Brain microvascular endothelial cell (primary cell): ENCODE measurements at regions not wholly inside any gene's neighbourhood (a gene's known extent, or its start where the extent isn't known, plus 50 kb on each side); places are given as distances from the start of the nearest gene placed in this dataset.

Experiments
- DNase-seq: peaks from one replicate; pipeline ENCODE4 v3.0.0-alpha.2; 2020
- H3K27ac ChIP-seq: fragments of 250-450 bp; sonication (Bioruptor Pico); 2 replicates; pipeline ENCODE4 v1.5.1; 2020; ENCODE audit warnings: mild to moderate bottlenecking, moderate library complexity
- H3K27me3 ChIP-seq: fragments of 250-450 bp; sonication (Bioruptor Pico); replicated peaks from 2 replicates; pipeline ENCODE4 v1.5.1; 2020; ENCODE audit warnings: mild to moderate bottlenecking
- H3K36me3 ChIP-seq: fragments of 250-450 bp; sonication (Bioruptor Pico); replicated peaks from 2 replicates; pipeline ENCODE4 v1.5.1; 2020; ENCODE audit warnings: mild to moderate bottlenecking
- H3K4me3 ChIP-seq: 2 replicates; pipeline ENCODE4 v1.5.1; 2011; ENCODE audit warnings: low read depth, mild to moderate bottlenecking, control low read depth, low read length, moderate library complexity
- CTCF ChIP-seq: IDR thresholded peaks from 2 replicates; pipeline ENCODE4 v1.5.1; 2011; ENCODE audit warnings: low read depth, mild to moderate bottlenecking, moderate library complexity, low read length, control low read depth, inconsistent platforms; ENCODE audit errors: missing control alignments
- in situ Hi-C: cut with HindIII; loops from 2 replicates; pipeline ENCODE4 v1.10.0; 2017; ENCODE audit warnings: low sequenced_read_pairs, low pct_ligation_motif_present

- in situ Hi-C loops, result no loop called here
- H3K27me3 ChIP-seq, result no peaks in the 10 kb centered on the region
- no peak overlapping the region for H3K4me3 ChIP-seq
- no peaks in the 10 kb centered on the region for H3K36me3 ChIP-seq
- TF ChIP-seq CTCF, result no peak
- DNase-seq, result no peak
- H3K27ac ChIP-seq, result no peak overlapping the region
Observed at GRCh38 chr16:5321930-5322329, 224.3 kb upstream of the EEF2KMT start.

- in situ Hi-C loops, result no loop called here
- no peak for DNase-seq
- Histone ChIP-seq H3K4me3 (no peak overlapping the region), H3K27ac (no peak overlapping the region), H3K27me3 (no peaks in the 10 kb centered on the region), H3K36me3 (no peaks in the 10 kb centered on the region)
- no peak for TF ChIP-seq CTCF
Observed at GRCh38 chr16:5319799-5320198, 222.2 kb upstream of the EEF2KMT start.

- DNase-seq, result no peak
- H3K4me3 ChIP-seq, result no peak overlapping the region
- TF ChIP-seq CTCF, result no peak
- no peaks in the 10 kb centered on the region for H3K27me3 ChIP-seq
- H3K27ac ChIP-seq, result no peak overlapping the region
- no peaks in the 10 kb centered on the region for H3K36me3 ChIP-seq
- in situ Hi-C loops, result no loop called here
Observed at GRCh38 chr16:5315914-5316313, 218.3 kb upstream of the EEF2KMT start.

- DNase-seq, result no peak
- Histone ChIP-seq H3K27ac (no peak overlapping the region), H3K4me3 (no peak overlapping the region), H3K36me3 (no peaks in the 10 kb centered on the region), H3K27me3 (no peaks in the 10 kb centered on the region)
- in situ Hi-C loops, result no loop called here
- TF ChIP-seq CTCF, result no peak
Observed at GRCh38 chr16:5314377-5314776, 216.8 kb upstream of the EEF2KMT start.

- in situ Hi-C loops, result no loop called here
- TF ChIP-seq CTCF, result no peak
- H3K27ac ChIP-seq, result no peak overlapping the region
Observed at GRCh38 chr16:5309946-5310611, 212.5 kb upstream of the EEF2KMT start.

GRCh38 chr16:5305023-5305422 lies 207.4 kb upstream of the EEF2KMT start:
- H3K4me3 ChIP-seq, result no peak overlapping the region
- H3K27me3 ChIP-seq, result no peaks in the 10 kb centered on the region
- no peak for TF ChIP-seq CTCF
- no peaks in the 10 kb centered on the region for H3K36me3 ChIP-seq
- no peak overlapping the region for H3K27ac ChIP-seq
- in situ Hi-C loops, result no loop called here
- no peak for DNase-seq

More at GRCh38 chr16:5309946-5310611, 212.5 kb upstream of the EEF2KMT start:
- no peaks in the 10 kb centered on the region for H3K36me3 ChIP-seq
- no peaks in the 10 kb centered on the region for H3K27me3 ChIP-seq
- H3K4me3 ChIP-seq, result no peak overlapping the region
- no peak for DNase-seq
